SK-N-SH treated with all-trans-retinoic acid at 6 μM for 48 hours (cell line): ENCODE measurements at regions not wholly inside any gene's neighbourhood (a gene's known extent, or its start where the extent isn't known, plus 50 kb on each side); places are given as distances from the start of the nearest gene placed in this dataset.

Experiments used
- CSDC2 ChIP-seq: fragments of 250-450 bp; sonication (Bioruptor Pico); IDR thresholded peaks from 2 replicates; pipeline ENCODE4 v1.5.0; 2020; ENCODE audit warnings: mild to moderate bottlenecking, moderate library complexity
- ESRRG ChIP-seq: fragments of 250-450 bp; sonication (Bioruptor Pico); IDR thresholded peaks from 2 replicates; pipeline ENCODE4 v1.6.1; 2021; ENCODE audit warnings: mild to moderate bottlenecking
- PATZ1 ChIP-seq: fragments of 250-450 bp; sonication (Bioruptor Pico); IDR thresholded peaks from 2 replicates; pipeline ENCODE4 v1.8.0; 2020; ENCODE audit warnings: mild to moderate bottlenecking, moderate library complexity, borderline replicate concordance
- ZFP30 ChIP-seq: fragments of 450-650 bp; formaldehyde crosslinking; IDR thresholded peaks from 2 replicates; pipeline ENCODE4 v1.5.0; 2022; ENCODE audit warnings: mild to moderate bottlenecking, moderate library complexity
- ZNF8 ChIP-seq: fragments of 450-650 bp; formaldehyde crosslinking; IDR thresholded peaks from 2 replicates; pipeline ENCODE4 v1.5.0; 2020; ENCODE audit warnings: mild to moderate bottlenecking, moderate library complexity

GRCh38 chr16:25449802-25450201, 192.2 kb upstream of the ZKSCAN2 start:
- TF ChIP-seq ZFP30 (CRISPR knock-in tag) (no peak), ZNF8 (CRISPR knock-in tag) (no peak), PATZ1 (CRISPR knock-in tag) (no peak), CSDC2 (CRISPR knock-in tag) (no peak), ESRRG (no peak)
